IPS DF 19.7 (cell line): ENCODE measurements at regions not wholly inside any gene's neighbourhood (a gene's known extent, or its start where the extent isn't known, plus 50 kb on each side); places are given as distances from the start of the nearest gene placed in this dataset.

Experiments used
- DNase-seq: peaks from one replicate; pipeline ENCODE4 v3.0.0-alpha.2; 2013; ENCODE audit warnings: low read depth, low spot score

- DNase-seq = no peak
Measured at GRCh38 chr5:107293541-107294210, 377.1 kb downstream of the EFNA5 start.

- DNase-seq = no peak
Measured at GRCh38 chr5:107291866-107292265, 378.9 kb downstream of the EFNA5 start.

DNA sequence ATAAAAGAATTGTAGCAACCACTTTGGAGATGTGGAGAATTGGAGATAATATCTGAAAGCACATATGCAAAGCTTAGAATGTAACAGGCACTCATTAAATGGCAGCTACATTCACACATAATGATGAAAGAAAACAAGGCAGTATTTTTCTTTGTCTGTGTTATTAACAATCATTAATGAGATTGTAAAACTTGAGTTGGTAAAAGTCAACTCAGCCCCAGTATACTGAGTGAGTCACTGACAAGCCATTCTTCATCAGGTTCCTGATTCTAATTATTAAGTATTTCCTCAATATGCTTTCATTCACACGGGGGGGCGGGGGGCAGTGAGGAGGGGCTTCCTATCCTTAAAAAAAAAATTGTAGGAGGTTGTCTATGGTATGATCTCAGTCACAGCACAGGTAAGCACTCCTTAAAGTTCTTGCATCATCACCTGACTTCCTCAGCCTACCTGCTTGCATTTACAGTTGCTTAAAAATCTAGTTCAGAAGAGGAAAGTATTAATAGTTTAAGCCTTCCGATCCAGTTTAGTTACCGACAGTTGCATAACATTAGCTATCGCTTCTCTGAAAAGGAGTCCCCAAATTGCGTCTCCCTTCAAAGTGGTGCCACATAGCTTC is 379.8 kb downstream of the EFNA5 start:
- no peak for DNase-seq

DNA sequence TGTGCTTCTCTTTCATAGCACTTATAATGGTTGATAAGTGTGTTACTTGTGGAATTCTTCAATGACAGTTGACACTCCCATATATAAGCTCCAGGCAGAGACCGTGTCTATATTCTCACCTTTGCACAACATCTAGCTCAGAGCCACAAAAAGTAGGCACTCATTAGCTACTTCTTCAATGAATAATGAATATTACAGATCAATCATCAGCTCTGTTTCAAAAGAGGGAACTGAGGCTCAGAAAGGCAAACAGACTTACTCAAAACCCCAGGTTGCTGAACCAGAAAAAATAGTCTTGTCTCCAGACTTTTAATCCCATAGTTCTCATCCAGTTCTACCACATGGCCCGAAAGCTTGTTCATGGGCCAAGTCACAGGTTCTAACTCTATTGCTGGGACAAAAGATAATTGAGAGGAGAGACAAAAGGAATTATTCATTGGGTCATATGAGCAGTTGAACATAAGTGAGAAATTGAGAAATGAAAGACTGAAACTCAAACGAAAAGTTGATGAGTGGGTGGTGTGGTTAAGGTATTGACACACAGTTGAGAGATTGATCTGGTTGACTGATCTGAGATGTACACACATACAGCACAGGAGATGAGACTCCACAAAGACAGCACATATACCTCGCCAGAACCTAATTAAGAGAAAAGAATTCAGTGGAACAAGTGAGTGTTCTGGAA is 381.6 kb downstream of the EFNA5 start:
- DNase-seq = no peak

- no peak for DNase-seq
Measured at GRCh38 chr5:107286447-107287098, 384.2 kb downstream of the EFNA5 start.

- DNase-seq = no peak
Measured at GRCh38 chr5:107285772-107286171, 385.0 kb downstream of the EFNA5 start.

DNA sequence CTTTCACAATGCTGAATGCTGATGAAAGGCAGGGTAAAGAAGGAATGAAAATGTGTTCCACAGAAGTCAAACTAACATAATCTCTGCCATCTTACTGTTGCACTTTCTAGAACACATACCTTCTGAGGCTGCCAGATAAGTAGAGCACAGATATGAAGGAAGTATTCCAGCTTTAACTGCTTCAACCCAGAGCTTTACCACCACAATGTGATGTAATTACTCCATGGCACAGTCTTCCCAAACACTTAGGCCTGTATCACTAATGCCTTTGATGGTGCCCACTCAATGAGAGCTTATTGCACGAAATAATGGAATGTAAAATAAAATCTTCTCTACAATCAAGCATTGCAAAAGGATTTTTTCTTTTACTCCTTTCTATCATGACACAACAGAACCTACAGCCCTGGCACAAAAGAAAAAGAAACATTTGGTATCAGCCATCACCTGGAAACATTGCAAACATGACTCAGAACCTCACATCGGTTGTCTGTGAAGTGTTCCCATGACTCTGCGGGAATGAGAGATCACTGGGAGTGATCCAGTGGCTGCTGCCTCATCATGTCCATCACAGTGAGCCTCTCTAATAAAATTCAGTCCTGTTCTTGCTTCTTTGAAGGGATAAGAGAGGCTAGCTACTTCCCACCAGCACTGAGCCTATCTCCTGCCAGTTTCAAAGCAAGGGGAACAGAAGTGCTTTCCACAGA is 385.8 kb downstream of the EFNA5 start:
- DNase-seq = no peak

DNA sequence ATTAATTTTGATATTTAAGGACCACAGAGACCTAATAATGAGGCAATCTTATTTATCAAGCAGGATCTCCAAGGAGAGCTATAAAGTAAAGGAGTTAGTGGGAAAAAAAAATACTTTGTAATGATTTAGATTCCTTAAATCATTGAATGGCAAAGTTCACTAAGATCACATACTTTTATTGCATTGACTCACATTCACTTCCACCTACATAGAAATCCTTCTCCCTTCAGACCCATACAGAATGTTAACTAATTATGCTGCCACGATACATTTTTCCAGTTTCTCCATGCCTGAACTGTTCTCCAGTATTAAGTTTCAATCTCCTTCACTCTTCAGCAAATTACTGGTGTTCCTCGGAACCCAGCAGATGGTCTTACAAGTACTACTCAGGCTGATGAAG is 388.7 kb downstream of the EFNA5 start:
- no peak for DNase-seq

DNA sequence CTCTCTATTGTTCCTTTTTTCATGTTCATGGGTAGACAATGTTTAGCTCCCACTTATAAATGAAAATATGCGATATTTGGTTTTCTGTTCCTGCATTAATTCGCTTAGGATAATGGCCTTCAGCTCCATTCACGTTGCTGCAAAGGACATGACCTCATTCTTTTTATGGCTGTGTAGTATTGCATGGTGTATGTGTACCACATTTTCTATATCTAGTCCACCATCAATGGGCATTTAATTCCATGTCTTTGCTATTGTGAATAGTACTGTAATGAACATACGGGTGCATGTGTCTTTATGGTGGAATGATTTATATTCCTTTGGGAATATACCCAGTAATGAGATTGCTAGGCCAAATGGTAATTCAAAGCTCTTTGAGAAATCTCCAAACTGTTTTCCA is 392.0 kb downstream of the EFNA5 start:
- no peak for DNase-seq

- no peak for DNase-seq
Measured at GRCh38 chr5:107277485-107278125, 393.1 kb downstream of the EFNA5 start.

DNA sequence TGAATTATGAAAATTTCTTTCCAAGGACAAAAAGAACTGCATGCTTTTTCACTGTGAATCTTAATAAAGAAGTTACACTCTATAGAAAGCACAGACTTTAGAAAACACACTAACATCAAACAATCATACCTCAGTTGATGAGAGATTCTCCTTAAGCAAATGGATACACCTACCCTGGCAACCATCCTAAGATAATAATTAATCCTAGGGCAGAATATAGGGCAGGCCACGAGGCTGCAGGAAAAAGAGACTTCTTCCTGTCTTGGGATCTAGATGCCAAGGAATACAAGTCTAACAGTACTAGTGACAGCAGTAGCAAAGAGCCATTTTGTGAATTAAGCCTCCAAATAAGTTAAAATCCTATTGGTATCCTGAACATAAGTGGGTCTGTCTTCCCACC is 395.4 kb downstream of the EFNA5 start:
- no peak for DNase-seq

DNA sequence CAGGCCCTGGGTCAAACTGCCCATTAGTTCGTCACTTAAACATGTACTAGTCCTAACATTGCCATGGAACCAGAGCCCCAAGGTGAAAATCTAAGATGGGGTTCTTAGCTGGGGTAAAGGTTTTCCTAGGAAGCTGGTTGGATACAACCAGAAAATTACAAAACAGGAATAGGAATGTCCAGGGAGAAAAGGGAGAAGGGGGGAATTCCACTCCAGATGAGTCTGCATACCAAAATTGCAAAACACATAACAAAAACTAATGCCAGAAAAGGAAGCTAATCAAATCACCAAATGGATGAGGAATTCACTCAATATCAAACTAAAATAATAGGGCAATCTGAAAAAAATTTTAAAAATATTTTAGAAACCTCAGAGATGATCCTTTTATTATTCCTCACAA is 396.2 kb downstream of the EFNA5 start:
- no peak for DNase-seq

GRCh38 chr5:107272954-107273353 is 397.8 kb downstream of the EFNA5 start:
- no peak for DNase-seq

DNA sequence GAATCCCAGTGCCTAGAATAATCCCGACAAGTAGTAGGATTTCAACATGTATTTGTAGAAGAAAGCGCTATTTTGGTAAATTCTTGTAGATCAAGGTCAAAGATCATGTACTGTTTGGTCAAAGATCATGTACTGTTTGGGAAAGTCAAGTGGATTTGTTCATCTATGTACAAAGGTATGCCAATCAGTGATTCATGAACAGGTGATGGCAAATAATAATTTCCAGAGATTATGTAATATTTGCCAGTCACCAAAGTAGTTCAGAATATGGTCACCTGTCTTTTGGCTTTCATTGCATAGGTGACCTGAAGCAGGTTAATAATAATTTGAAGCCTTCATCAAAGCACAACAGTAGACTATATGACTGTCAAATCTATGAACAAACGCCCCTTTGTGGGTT is 398.2 kb downstream of the EFNA5 start:
- DNase-seq = no peak

DNA sequence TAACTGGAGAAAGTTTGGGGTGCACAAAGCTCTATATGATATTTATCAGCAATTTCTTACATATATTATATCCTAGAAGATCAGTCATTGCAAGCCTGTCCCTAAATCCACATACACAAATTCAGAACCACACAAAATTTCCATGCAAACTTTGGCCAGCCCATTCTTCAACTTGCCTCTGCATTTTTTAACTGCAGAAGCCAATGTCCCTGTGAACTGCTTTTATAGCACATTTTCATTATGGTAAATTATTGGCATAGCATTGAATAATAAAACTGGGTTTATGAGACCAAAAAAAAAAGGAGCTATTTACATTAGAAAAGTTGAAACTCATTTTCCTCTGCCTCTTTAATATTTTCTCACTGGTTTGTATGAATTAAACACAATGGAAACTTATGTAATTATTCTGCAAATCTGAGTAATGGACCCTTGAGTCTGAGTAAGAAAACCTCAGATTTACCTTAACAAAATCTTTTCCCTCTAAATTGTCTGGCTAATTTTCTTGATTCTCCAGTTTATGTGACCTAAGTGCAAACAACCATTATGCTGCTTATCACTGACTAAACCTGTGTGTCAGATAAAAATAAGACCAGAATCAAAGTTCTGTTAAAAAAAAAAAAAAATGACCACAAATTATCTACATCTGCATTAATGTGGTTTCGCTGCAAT is 398.9 kb downstream of the EFNA5 start:
- DNase-seq = no peak

DNA sequence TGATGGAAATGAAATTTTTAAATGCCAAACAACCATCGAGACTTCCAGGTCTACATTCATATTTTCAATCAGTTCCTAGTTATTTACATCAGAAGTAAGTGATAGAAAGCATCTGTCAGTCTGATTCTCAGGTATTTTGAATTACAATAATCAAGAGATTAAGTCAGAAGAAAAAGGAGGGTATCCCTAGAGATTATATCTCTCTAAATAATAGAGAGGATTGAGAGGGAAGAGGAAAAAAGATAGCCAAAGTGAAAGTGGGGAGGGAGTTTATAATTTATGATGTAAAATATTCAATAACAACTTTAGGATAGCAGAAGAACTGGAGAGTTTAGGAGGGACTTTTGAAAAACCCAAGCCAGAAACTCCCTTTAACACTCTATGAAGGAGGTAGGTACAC is 400.2 kb downstream of the EFNA5 start:
- no peak for DNase-seq

GRCh38 chr5:107269678-107270077 is 401.1 kb downstream of the EFNA5 start:
- DNase-seq = no peak

GRCh38 chr5:107269256-107269655 is 401.5 kb downstream of the EFNA5 start:
- DNase-seq = no peak

DNA sequence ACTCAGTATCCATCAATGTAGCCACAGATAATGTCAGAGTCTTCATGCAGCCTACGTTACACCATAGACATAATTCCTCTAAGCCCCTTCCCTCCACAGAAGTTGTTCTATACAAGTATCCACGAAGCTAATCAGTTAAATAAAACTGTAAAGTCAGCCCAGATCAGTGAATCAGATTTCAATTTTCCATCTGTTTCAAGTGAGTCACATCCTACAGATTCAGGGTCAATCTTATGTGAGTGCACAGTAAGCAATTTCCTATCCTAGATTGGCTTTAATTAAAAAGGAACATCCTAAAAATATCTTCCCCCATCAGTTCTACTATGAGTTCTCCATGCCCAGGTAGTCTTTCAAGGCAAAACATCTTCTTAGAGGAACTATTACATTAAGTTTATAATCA is 402.5 kb downstream of the EFNA5 start:
- no peak for DNase-seq

- no peak for DNase-seq
Measured at GRCh38 chr5:107266100-107266499, 404.6 kb downstream of the EFNA5 start.

DNA sequence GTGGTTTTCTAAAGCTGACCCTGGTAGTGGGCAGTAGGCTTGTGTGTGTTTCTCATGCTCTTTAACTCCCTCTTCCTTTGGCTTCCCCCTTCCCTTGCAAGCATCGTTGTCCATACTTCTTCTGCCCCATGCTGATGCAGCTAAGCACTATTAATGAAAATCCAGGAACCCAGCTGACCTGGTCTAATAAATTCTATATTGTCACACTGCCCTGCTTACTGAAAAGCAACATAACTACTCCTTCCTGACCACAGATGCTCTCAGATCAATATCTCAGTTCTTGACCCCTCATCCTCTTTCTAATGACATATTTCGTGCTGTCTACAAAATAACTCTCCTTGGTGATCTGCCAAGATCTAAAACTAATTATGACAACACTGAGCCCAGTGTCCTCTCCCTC is 405.5 kb downstream of the EFNA5 start:
- DNase-seq = no peak
